Endothelial cell (in vitro differentiated cells): ENCODE measurements at regions not wholly inside any gene's neighbourhood (a gene's known extent, or its start where the extent isn't known, plus 50 kb on each side); places are given as distances from the start of the nearest gene placed in this dataset.
"Not testable (repeated sequence)": the region's sequence is repeated elsewhere in the genome, so short reads cannot be mapped to it uniquely, and the experiment has no call there.

ENCODE experiments used
- DNase-seq: peaks from one replicate; pipeline ENCODE4 v3.0.0; 2021; ENCODE audit warnings: low spot score
- H3K27ac Mint-ChIP-seq: one replicate; pipeline ENCODE4 v1.8.0; 2021; ENCODE audit warnings: mixed read lengths, inconsistent platforms; ENCODE audit not compliant: unreplicated experiment
- H3K27me3 Mint-ChIP-seq: one replicate; pipeline ENCODE4 v1.8.0; 2021; ENCODE audit warnings: mild to moderate bottlenecking, moderate library complexity, mixed read lengths, inconsistent platforms; ENCODE audit not compliant: unreplicated experiment
- H3K36me3 Mint-ChIP-seq: one replicate; pipeline ENCODE4 v1.8.0; 2021; ENCODE audit warnings: mild to moderate bottlenecking, low read depth, mixed read lengths, inconsistent platforms; ENCODE audit not compliant: unreplicated experiment
- H3K4me1 Mint-ChIP-seq: one replicate; pipeline ENCODE4 v1.8.0; 2021; ENCODE audit warnings: mild to moderate bottlenecking, mixed read lengths, inconsistent platforms; ENCODE audit not compliant: unreplicated experiment
- H3K4me3 Mint-ChIP-seq: one replicate; pipeline ENCODE4 v1.8.0; 2021; ENCODE audit warnings: mild to moderate bottlenecking, mixed read lengths, inconsistent platforms; ENCODE audit not compliant: unreplicated experiment
- H3K9me3 Mint-ChIP-seq: one replicate; pipeline ENCODE4 v1.8.0; 2021; ENCODE audit warnings: mixed read lengths, inconsistent platforms; ENCODE audit not compliant: unreplicated experiment
- TF ChIP-seq, protein P1 (sequence below): fragments of 200-600 bp; sonication (generic); IDR thresholded peaks from one replicate; pipeline ENCODE4 v1.5.0; 2021; ENCODE audit warnings: antibody characterized with exemption; ENCODE audit not compliant: unreplicated experiment

DNA sequence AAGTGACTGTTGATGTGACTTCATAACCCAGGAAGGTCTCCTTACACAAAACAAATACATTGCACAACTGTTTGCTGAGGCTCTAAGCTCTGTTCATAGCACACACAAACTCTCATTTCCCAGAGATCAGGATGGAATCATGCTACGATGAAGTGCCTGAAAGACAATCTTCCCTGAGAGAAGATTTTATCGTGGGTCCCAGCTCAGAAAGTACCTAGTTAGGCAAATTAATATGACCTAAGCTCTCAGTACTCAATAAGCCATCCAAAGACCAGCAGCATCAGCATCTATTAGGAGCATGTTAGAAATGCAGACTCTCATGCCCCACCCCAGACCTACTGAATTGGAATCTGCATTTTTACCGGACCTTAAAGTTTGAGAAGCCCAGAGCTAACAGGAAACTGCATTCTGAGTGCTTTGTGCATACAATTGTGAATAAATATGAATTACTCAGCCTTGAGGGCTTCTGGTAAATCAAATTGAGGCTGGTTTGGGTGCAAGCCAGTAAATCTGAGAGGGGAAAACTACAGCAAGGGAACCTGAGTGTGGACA, 161.5 kb upstream of the C2CD4B start:
- Mint-ChIP-seq H3K4me3 (no peak overlapping the region), H3K27ac (no peak overlapping the region), H3K9me3 (no peaks in the 10 kb centered on the region), H3K4me1 (no peaks in the 10 kb centered on the region), H3K36me3 (no peaks in the 10 kb centered on the region), H3K27me3 (peaks cover 3% of the 10 kb centered on the region)
- no peak for DNase-seq
- TF ChIP-seq, protein P1, sequence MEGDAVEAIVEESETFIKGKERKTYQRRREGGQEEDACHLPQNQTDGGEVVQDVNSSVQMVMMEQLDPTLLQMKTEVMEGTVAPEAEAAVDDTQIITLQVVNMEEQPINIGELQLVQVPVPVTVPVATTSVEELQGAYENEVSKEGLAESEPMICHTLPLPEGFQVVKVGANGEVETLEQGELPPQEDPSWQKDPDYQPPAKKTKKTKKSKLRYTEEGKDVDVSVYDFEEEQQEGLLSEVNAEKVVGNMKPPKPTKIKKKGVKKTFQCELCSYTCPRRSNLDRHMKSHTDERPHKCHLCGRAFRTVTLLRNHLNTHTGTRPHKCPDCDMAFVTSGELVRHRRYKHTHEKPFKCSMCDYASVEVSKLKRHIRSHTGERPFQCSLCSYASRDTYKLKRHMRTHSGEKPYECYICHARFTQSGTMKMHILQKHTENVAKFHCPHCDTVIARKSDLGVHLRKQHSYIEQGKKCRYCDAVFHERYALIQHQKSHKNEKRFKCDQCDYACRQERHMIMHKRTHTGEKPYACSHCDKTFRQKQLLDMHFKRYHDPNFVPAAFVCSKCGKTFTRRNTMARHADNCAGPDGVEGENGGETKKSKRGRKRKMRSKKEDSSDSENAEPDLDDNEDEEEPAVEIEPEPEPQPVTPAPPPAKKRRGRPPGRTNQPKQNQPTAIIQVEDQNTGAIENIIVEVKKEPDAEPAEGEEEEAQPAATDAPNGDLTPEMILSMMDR: no peak

DNA sequence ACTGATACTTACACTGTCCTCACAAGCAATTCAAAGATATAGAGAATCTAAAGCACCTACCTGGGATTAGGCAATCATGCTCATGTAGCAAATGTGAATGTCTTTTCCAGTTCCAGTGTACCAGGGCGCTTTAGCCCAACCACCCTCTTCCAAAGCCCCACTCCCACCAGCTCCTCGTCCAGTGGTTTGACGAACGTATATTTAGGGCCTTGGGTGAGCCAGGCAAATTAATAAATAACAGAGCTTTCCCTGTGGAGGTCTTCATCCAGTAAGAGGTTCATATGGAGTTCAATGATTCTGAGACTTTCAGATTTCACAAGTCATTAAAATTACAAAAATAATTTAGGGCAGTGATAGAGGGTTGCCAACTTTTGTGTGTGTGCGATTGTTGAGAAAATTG, 162.3 kb upstream of the C2CD4B start:
- no peak overlapping the region for H3K27ac Mint-ChIP-seq
- no peaks in the 10 kb centered on the region for H3K9me3 Mint-ChIP-seq
- TF ChIP-seq, protein P1: no peak
- H3K4me1 Mint-ChIP-seq: no peaks in the 10 kb centered on the region
- DNase-seq: no peak
- H3K36me3 Mint-ChIP-seq: no peaks in the 10 kb centered on the region
- H3K27me3 Mint-ChIP-seq: peaks cover 3% of the 10 kb centered on the region
- no peak overlapping the region for H3K4me3 Mint-ChIP-seq

DNA sequence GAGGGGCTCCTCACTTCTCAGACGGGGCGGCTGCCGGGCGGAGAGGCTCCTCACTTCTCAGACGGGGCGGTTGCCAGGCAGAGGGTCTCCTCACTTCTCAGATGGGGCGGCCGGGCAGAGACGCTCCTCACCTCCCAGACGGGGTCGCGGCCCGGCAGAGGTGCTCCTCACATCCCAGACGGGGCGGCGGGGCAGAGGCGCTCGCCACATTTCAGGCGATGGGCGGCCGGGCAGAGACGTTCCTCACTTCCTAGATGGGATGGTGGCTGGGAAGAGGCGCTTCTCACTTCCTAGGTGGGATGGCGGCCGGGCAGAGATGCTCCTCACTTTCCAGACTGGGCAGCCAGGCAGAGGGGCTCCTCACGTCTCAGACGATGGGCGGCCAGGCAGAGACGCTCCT, 167.4 kb upstream of the C2CD4B start:
- not testable (repeated sequence) for H3K4me1 Mint-ChIP-seq

DNA sequence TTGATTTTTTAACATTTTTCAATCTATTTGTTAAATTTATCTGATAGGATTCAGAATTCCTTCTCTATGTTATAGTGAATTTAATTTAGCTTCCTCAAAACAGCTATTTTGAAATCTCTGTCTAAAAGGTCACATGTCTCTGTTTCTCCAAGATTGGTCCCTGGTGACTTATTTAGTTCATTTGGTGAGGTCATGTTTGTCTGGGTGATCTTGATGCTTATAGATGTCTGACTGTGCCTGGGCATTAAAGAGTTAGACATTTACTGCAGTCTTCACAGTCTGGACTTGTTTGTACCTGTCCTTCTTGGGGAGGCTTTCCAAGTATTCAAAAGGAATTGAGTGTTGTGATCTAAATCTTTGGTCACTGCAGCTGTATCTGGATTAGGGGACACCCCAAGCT, 169.5 kb upstream of the C2CD4B start:
- Mint-ChIP-seq H3K36me3 (peaks cover 8% of the 10 kb centered on the region), H3K4me1 (no peaks in the 10 kb centered on the region), H3K4me3 (no peak overlapping the region), H3K27ac (no peak overlapping the region), H3K27me3 (peaks cover 1% of the 10 kb centered on the region), H3K9me3 (no peaks in the 10 kb centered on the region)
- TF ChIP-seq, protein P1: no peak
- no peak for DNase-seq

More for the DNA sequence above, 167.4 kb upstream of the C2CD4B start:
- not testable (repeated sequence) for H3K36me3 Mint-ChIP-seq, H3K4me3 Mint-ChIP-seq, H3K27me3 Mint-ChIP-seq, DNase-seq, H3K9me3 Mint-ChIP-seq, H3K27ac Mint-ChIP-seq

DNA sequence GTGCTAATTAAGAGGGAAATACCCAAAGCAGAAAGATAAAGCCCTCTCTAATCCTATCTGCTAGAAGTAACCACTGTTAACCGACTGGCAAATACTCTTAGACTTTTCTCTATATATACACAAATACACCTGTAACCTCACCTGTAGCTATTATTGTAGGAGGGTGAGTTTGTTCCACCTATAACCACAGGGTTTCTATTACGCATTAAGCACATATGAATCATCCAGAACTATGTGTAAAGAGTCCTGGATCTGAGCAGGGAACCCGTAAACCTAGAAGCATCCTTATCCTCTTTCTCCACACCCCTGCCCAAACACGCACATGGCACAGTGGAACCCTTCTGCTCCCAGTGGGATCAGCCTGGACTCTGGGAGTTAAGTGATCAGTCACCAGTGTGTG, 172.8 kb upstream of the C2CD4B start:
- peaks cover 8% of the 10 kb centered on the region for H3K36me3 Mint-ChIP-seq
- no peaks in the 10 kb centered on the region for H3K9me3 Mint-ChIP-seq
- no peak overlapping the region for H3K27ac Mint-ChIP-seq
- DNase-seq: no peak
- H3K4me3 Mint-ChIP-seq: no peak overlapping the region
- peaks cover 1% of the 10 kb centered on the region for H3K27me3 Mint-ChIP-seq
- H3K4me1 Mint-ChIP-seq: peaks cover 10% of the 10 kb centered on the region
- TF ChIP-seq, protein P1: no peak
